Stimulated activated CD4-positive, alpha-beta T cell treated with anti-CD3 and anti-CD28 coated beads, Interleukin-12 subunit alpha, Interleukin-12 subunit beta, amount 100 ng/mL, for 4 hours (primary cell): ENCODE measurements at regions not wholly inside any gene's neighbourhood (a gene's known extent, or its start where the extent isn't known, plus 50 kb on each side); places are given as distances from the start of the nearest gene placed in this dataset.

Experiments used
- DNase-seq: peaks from one replicate; pipeline ENCODE4 v3.0.0-alpha.2; 2020

GRCh38 chr2:217717646-217718045, 285.1 kb downstream of the TNS1 start:
- DNase-seq, result no peak

GRCh38 chr2:217715484-217715883, 287.3 kb downstream of the TNS1 start:
- no peak for DNase-seq

- DNase-seq, result no peak
Observed at GRCh38 chr2:217714287-217714751, 288.5 kb downstream of the TNS1 start.

GRCh38 chr2:217713395-217714286, 289.2 kb downstream of the TNS1 start:
- DNase-seq, result peak; percentile 67

- no peak for DNase-seq
Observed at GRCh38 chr2:217712431-217712830, 290.4 kb downstream of the TNS1 start.

GRCh38 chr2:217711188-217711587, 291.6 kb downstream of the TNS1 start:
- DNase-seq, result no peak

GRCh38 chr2:217710211-217710765, 292.5 kb downstream of the TNS1 start:
- DNase-seq, result no peak

- DNase-seq, result no peak
Observed at GRCh38 chr2:217709478-217710210, 293.2 kb downstream of the TNS1 start.

GRCh38 chr2:217707131-217707611, 295.6 kb downstream of the TNS1 start:
- no peak for DNase-seq

- DNase-seq, result no peak
Observed at GRCh38 chr2:217706513-217706912, 296.3 kb downstream of the TNS1 start.

- DNase-seq, result no peak
Observed at GRCh38 chr2:217706095-217706494, 296.7 kb downstream of the TNS1 start.

- DNase-seq, result no peak
Observed at GRCh38 chr2:217705461-217705860, 297.3 kb downstream of the TNS1 start.

- DNase-seq, result no peak
Observed at GRCh38 chr2:217703999-217704398, 298.8 kb downstream of the TNS1 start.

GRCh38 chr2:217703102-217703501, 299.7 kb downstream of the TNS1 start:
- DNase-seq, result no peak

GRCh38 chr2:217701622-217702021, 301.2 kb downstream of the TNS1 start:
- no peak for DNase-seq

GRCh38 chr2:217698691-217699090, 304.1 kb downstream of the TNS1 start:
- DNase-seq, result no peak

- DNase-seq, result no peak
Observed at GRCh38 chr2:217695033-217695520, 307.7 kb downstream of the TNS1 start.

GRCh38 chr2:217694291-217694690, 308.5 kb downstream of the TNS1 start:
- no peak for DNase-seq

- no peak for DNase-seq
Observed at GRCh38 chr2:217693363-217693762, 309.4 kb downstream of the TNS1 start.

- no peak for DNase-seq
Observed at GRCh38 chr2:217691920-217692666, 310.7 kb downstream of the TNS1 start.

- DNase-seq, result no peak
Observed at GRCh38 chr2:217691516-217691915, 311.3 kb downstream of the TNS1 start.

- no peak for DNase-seq
Observed at GRCh38 chr2:217689053-217689452, 313.7 kb downstream of the TNS1 start.

- no peak for DNase-seq
Observed at GRCh38 chr2:217688494-217688893, 314.3 kb downstream of the TNS1 start.
